ENCODE measurements at regions not wholly inside any gene's neighbourhood (a gene's known extent, or its start where the extent isn't known, plus 50 kb on each side); places are given as distances from the start of the nearest gene placed in this dataset.
A peak's percentile ranks its signal among the peaks of the same experiment; 100 is the strongest.

DNA sequence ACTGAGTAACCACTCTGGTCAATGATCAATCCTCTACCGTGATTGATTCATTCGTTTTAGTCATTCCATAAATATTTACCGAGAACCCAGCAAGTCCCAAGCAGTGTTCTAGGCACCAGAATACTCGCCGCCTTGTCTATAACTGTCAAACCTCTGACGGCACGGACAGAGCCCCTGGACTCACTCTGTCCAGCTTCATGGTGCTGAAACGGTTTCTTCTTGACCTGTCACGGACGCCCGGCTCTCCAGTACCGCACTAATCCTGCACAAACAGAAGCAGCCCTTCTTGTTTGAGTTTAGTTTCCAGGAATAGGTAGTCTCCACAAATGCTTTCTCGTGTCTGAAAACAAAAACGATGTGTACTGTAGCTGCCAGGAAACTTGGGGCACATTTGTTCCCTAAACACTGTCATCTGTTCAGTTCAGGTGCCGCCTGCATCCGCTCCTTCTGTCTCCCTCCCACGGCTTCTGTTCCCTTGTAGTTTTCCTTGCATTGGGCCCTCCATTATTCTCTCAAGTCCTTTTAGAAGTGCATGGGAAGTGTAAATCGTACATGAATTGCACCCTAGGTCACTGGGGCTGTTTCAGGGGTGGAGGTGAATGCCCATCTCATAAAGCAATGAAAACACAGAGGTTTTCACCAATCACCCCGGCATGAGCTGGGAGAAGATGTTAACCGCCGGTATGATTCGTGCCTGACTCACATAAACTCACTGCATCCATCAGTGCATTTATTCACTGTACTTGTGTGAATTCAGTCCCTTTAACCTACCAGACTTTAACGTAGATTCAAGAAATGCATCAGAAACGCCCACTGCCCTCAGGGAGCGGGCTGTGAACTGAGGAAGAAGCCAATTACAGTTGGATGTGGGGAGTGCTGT, 209.3 kb upstream of the CDH4 start:
- in situ Hi-C loops (cut with HindIII; ENCODE audit: low sequenced_read_pairs): no loop called here

DNA sequence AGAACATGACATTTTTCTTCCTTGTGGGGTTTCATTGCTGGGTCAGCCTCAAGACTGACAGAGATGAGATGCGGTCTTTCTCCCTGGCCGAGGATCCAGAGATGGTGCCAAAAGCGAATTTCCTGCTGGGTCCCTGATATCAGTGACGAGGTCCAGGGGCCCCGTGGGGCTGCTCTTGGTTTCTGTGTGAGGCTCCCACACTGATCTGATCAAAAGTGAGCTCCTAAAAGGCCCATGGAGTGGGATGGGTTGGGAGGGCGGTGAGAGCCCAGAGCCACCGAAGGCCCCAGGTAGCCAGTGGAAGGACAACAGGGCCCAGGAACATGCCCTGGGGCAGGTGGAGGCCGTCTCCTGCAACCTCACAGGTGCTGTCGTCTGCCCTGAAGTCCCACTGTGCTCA, 208.4 kb upstream of the CDH4 start:
- in situ Hi-C loops (cut with HindIII; ENCODE audit: low sequenced_read_pairs): no loop called here
- no peak for DNase-seq (ENCODE audit: low spot score)

More for the DNA sequence above, 209.3 kb upstream of the CDH4 start:
- peak; percentile 0 for DNase-seq (ENCODE audit: low spot score)

DNA sequence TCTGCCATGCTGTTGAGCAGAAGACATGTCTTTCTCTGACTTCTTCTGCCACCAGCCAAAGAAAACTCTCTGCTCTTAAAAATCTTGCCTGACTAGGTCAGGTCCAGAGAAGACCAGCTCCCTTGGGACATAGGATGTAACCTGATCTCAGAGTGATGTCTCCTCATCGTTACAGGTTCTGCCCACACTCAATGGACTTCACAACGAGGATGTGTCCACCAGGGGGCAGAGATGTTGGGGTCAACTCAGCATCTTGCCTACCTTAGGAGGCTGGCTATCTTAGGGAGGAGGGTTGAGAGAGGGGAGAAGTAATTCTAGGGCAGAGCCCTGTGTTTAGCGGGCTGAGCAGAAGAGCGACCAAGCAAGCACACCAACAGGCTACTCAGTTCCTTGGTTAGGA, 207.6 kb upstream of the CDH4 start:
- DNase-seq (ENCODE audit: low spot score): no peak
- in situ Hi-C loops (cut with HindIII; ENCODE audit: low sequenced_read_pairs): no loop called here

DNA sequence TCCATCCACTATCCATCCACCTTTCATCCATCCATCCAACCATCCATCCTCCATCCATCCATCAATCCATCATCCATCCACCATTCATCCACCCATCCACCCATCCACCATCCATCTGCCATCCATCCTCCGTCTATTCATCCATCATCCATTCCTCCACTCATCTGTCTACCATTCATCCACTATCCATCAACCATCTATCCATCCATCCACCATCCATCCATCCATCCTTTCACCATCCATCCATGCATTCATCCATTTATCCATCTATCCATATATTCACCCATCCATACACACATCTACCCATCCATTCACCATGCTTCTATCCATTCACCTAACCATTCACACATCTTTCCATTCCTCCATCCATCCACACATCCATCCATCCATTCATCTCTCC, 207.0 kb upstream of the CDH4 start:
- in situ Hi-C loops (cut with HindIII; ENCODE audit: low sequenced_read_pairs): no loop called here

DNA sequence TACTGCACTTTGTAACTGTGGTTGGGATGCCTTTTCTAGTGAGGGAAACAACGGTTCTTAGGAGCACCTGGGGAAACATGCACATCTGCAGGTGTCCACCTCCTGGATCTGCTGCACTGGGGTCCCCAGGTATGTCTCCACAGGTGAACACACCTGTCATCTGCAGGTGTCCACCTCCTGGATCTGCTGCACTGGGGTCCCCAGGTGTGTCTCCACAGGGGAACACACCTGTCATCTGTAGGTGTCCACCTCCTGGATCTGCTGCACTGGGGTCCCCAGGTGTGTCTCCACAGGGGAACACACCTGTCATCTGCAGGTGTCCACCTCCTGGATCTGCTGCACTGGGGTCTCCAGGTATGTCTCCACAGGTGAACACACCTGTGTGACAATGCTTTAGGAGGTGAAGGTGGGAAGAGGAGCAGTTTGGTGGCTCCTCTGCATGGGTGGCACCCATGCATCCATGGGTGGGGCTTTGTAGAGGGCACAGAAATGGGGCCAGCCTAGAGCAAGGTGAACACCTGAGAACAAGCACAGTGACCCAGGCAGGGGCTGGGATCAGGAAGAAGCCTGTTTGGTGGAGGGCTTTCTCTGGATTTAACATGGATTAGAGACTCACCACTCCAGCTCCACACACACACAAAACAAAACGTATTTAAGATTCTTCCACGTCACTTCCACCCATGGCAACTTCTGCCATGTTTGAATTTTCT, 206.0 kb upstream of the CDH4 start:
- DNase-seq (ENCODE audit: low spot score): no peak
- in situ Hi-C loops (cut with HindIII; ENCODE audit: low sequenced_read_pairs): no loop called here

More for the DNA sequence above, 207.0 kb upstream of the CDH4 start:
- no peak for DNase-seq (ENCODE audit: low spot score)

DNA sequence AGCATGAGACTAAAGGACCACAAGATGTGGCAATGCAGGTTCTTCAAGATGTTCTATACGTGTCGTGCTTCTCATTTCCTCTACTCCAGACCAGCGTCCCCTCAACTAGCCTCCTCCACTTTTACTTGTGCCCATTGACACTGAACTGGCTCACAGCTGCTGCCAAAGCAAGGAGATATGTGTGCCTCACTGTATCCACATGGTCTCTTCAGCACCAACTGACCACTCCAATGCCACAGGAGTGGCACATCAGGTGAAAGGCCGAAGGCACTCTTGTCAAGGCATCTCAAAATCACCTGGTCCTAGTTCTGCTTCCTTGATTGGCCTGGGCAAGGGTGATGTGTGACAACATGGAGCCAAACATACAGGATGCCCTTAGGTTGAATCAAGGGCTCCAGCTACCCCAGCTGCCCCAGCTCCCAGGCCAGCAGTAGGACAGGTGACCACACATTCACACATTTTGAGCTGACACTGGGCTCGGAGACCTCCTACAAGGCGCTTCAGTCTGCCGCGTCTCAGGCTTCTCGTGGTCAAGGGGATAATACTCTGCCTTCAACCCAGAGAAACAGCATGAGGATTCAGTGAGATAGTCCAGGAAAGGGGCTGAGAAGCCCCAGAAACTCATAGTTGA, 205.2 kb upstream of the CDH4 start:
- DNase-seq (ENCODE audit: low spot score): no peak
- in situ Hi-C loops (cut with HindIII; ENCODE audit: low sequenced_read_pairs): no loop called here

DNA sequence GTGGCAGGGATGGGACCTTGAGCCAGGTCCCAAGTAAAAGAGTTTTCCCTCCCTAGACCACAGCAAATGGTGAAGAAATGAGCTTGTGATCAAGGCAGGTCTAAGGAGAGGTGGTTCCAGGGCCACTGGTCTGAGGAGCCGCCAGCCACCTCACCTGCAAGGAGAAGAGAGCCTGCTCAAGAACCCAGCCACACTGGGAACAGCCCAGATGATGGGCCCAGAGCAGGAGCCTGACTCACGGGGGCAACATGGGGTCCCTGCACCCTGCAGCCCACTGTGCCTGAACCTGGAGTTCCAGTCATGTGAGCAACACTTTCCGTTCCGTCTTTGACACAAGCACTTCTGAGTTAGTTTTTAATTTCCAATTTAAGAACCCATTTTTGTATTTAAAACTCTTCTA, 204.5 kb upstream of the CDH4 start:
- in situ Hi-C loops (cut with HindIII; ENCODE audit: low sequenced_read_pairs): no loop called here
- DNase-seq (ENCODE audit: low spot score): no peak

DNA sequence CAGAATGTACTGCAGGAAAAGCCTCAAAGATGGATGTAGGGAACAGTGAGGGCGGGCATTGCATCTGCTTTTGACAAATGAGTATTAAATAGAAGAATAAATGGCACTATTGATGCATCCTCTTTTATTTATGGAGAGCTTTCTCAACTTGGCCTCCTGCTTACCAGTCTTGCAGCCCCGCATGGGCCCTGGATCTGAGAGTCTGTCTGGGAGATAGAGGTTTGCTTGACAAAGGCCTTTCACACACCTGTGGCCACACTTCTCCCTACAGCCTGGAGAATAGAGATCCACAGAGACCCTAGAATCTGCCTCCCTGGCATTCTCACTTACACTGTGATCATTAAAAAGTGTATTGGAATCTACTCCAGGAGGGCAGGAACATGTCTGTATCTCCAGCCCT, 203.8 kb upstream of the CDH4 start:
- DNase-seq (ENCODE audit: low spot score): no peak
- in situ Hi-C loops (cut with HindIII; ENCODE audit: low sequenced_read_pairs): no loop called here

DNA sequence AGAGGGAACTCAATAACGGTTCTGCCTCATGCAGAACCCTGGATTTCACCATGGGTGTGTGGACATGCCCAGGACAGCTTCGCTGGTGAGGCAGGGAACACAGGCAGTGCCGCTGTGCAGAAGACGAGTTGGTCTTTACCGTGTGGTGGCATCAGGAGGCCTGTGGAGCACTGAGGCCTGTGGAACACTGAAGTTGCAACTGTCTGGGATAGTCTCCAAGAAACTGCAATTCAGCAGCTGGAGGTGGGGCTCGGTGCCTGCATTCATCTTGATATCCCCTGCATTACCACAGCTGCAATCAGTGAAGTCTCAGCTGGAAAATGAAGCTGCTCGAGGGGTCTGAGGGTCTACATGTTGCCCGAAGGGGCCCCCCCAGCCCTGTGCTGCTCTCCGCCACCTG, 202.4 kb upstream of the CDH4 start:
- in situ Hi-C loops (cut with HindIII; ENCODE audit: low sequenced_read_pairs): no loop called here
- DNase-seq (ENCODE audit: low spot score): no peak

DNA sequence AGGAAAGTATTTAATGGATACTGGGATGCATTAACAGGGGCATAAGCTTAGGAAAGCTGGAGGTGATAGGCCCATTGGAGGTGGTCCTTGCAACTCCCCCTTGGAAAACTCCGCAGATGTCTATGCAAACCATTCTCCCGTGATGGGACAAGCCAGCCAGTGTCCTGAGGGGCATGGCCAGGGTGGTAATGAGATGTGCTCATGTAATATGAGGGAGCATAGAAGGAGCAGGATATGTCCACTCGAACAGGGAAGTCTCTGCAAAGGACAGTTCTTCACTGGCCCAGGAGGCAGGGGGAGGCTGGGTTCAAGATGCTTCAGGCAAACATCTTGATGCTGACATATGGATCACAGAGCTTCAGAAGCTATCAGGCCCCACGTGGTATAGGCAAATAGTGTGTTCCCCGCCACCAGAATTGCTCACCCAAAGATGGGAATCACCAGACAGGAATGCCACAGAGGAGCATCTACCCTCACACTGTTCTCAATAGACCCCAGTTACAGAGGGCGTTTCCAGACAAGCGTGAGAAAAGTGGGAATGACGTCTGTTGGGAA, 201.6 kb upstream of the CDH4 start:
- no peak for DNase-seq (ENCODE audit: low spot score)
- in situ Hi-C loops (cut with HindIII; ENCODE audit: low sequenced_read_pairs): no loop called here

DNA sequence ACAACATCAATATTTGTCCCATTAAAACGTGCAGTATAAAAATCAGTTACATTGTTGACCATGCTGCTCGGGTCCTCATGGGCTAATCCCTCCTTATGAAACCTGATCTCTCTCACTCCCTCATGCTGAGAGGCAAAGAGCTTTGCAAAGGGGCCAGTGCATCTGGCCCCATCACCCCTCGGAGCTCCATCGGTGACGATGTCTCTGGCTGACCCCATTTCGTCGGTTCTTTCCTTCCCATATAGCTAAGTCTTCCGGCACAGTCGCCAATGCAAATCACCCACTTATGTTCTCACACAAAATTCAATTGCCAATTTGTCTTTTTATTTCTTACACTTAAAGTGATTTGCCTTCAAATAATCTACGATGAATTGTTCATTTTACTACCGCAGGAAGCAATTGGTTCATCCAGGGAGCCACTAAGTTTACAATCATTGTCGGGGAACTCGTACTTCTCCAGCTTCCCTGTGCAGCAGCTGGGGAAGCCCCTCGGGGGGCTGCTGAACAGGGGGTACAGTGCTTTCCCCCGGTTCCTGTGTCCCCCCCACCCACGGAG, 199.8 kb upstream of the CDH4 start:
- in situ Hi-C loops (cut with HindIII; ENCODE audit: low sequenced_read_pairs): no loop called here
- no peak for DNase-seq (ENCODE audit: low spot score)

DNA sequence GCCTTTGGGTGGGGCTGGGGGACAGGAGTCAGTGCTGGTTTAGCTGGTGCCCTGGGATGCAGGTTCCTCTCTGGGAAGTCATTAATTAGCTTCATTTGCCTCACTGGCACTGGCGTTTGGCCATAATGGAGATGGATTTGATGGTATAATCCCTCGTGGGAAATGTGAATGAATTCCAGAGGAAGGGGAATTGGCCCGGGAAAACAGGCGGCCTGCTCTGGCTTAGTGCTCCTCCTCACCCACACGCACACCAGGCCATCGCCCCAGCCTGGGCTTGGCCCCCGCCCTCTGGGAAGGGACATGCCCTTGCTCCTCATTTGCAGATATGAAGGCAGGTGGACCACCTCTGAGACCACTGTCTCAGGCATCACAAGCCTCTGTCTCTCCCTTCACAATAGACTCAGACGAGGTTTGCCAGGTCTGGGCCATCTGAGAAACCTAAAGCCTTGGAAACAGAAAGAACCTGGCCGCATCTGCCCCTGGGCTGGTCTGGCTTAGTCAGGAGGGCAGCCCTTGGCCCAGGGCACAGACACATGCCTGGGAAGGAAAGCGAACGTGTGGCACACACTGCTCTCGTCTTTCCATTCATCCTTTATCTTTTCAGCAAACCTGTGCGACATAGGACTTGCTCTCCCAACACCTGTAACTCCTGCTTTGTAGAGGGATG, 199.2 kb upstream of the CDH4 start:
- in situ Hi-C loops (cut with HindIII; ENCODE audit: low sequenced_read_pairs): no loop called here
- no peak for DNase-seq (ENCODE audit: low spot score)

DNA sequence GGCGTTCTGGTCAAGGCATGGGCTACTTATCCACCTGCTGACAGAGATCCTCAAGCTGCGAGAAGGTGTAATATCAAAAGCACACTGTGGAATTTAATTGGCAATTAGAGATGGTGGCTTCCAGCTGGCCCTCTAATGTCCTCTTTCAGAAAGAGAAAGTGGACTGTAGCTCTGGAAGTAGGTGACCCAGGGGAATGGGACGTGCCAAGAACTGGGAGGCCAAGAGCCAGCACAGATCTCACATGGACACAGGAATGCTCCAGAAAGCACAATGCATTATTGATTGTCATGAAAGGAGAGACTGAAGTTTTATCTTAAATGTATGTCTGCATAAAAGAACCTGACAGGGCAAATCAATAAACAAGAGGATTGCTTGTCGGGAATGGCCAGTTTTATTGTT, 198.6 kb upstream of the CDH4 start:
- in situ Hi-C loops (cut with HindIII; ENCODE audit: low sequenced_read_pairs): no loop called here
- peak; percentile 10 for DNase-seq (ENCODE audit: low spot score)

DNA sequence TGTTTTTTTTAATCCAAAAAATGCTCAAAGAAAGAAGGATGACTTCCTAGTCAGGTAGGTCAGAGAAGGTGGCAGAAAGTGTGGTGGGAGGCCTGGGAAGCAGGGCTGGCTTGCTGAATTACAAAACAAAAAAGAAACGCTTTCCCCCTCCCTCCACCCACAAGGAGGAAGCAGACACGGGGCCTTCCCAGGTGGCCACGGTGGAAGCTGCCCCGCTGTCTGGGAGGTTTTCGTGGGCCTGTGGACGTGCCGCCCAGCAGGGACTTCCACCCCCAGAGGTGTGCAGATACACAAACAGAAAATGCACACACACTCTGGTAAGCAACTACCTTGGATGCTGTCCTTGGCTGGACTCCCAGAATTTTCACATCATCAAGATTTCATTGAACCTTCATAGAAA, 198.2 kb upstream of the CDH4 start:
- no peak for DNase-seq (ENCODE audit: low spot score)
- in situ Hi-C loops (cut with HindIII; ENCODE audit: low sequenced_read_pairs): no loop called here

DNA sequence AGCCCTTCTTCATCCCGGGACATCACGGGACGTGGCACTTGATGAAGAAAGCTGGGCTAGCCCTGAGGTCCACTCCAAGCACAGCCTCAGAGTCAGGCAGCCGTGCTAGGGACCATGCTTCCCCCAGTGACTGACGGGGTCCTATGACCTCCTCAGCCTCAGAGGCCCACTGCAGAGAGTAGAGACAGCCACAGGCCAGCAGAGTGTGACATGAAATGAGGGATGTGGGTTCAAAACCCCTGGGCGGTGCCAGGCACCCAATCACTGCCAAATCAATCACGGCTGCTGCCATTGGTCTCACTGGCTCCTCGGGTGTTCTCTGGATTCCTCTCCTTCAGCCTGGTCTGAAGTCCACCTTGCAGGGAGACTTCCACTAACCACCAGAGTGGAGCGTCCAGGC, 197.7 kb upstream of the CDH4 start:
- DNase-seq (ENCODE audit: low spot score): no peak
- in situ Hi-C loops (cut with HindIII; ENCODE audit: low sequenced_read_pairs): no loop called here

DNA sequence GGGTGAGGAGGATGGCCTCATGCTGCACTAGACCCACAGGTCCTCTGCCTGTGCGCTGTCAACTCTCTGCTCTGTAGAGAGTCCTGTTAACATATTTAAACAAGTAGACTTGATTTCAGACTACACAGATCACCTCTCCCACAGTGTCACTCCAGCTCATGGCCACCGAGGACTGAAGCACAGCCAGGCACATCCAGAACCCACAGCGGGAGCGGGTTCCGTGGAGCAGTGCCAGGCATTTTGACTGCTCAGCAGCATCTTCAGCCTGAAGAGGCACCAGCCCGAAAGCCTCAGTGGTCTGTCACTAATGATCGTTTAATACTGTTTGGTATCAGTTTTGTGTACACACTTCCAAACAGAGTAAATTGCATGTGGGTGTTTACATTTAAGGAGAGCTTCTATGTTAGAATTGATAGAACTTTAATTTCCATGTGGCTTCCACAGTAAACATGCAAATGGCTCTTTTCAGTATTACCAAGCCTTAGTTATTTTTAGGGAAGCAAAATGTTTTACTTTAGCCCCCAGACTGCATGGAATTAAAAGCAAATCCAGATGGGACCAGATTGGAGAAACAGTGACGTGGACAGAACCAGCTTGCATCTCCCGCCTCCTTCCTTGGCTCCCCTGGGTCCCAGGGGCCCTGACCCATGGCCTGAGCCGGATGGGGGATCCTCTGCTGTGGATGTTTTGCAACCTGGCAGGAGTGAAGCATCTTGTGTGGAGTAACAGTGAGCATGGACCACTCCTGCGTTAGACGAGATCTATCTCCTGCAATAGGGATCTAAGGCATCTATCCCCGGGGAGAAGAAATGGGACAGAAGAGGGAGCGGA, 196.7 kb upstream of the CDH4 start:
- DNase-seq (ENCODE audit: low spot score): no peak
- in situ Hi-C loops (cut with HindIII; ENCODE audit: low sequenced_read_pairs): no loop called here

DNA sequence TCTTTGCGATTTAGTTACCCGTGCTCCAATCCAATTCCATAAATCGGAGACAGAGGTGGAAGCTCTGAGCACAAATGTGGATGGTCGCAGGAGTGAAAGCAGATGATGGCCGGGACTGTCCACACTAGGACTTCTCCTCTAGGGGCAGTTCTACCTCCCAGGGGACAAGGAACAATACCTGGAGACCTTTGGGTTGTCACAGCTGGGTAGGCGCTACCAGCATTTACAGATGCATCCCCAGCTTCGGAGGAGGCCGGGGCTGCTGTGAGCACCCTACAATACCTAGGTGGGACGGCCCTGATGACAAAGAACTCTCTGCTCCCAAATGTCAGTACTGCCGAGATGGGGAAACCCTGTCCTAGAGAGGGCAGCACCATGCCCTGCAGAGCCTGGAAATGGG, 195.9 kb upstream of the CDH4 start:
- DNase-seq (ENCODE audit: low spot score): no peak
- in situ Hi-C loops (cut with HindIII; ENCODE audit: low sequenced_read_pairs): no loop called here

DNA sequence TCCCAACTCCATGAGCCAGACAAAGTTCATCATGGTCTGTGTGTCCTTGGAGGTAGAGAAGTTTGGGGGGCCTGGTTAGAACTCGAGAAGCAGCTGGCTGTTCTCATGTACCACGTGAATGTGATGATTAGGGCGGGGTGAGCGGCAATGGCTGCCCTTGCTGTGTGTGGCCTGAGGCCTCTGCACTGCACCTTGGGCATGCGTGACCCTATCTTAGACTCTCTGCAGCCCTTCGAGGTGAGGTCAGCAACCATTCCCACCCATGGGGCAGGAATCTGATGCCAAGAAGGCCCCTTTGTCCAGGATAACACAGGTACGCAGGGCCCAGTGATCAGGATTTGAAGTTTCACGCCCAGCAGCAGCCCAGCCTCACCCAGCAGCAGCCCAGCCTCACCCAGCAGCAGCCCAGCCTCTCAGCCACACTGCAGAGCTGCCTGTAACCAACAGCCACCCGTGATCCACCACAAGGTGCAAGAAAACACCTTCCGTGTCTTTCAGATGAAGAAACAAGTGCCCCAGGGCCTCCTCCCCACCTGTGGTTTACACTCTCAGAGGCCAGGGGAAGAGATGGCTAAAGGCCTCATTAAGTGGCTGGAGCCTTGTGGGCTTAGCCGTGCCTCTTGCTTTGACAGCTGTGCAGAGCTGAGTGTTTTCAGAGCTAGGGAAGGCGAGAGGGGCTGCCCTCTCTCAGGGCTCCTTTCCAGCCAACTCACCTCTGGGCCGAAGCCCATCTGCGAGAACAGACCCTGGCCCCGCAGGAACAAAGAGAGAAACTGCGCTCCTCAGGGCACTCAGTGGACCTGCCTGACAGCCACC, 195.2 kb upstream of the CDH4 start:
- no peak for DNase-seq (ENCODE audit: low spot score)
- in situ Hi-C loops (cut with HindIII; ENCODE audit: low sequenced_read_pairs): no loop called here
